Central memory CD4-positive, alpha-beta T cell (primary cell): ENCODE measurements at regions not wholly inside any gene's neighbourhood (a gene's known extent, or its start where the extent isn't known, plus 50 kb on each side); places are given as distances from the start of the nearest gene placed in this dataset.
"Not testable (repeated sequence)": the region's sequence is repeated elsewhere in the genome, so short reads cannot be mapped to it uniquely, and the experiment has no call there.

Experiments used
- DNase-seq: peaks from one replicate; pipeline ENCODE4 v3.0.0; 2022

- no peak for DNase-seq
Measured at GRCh38 chr17:72566671-72567484, 446.1 kb downstream of the SOX9 start.

GRCh38 chr17:72567774-72568173 lies 447.0 kb downstream of the SOX9 start:
- DNase-seq, result no peak

GRCh38 chr17:72569148-72569946 lies 448.5 kb downstream of the SOX9 start:
- no peak for DNase-seq

- DNase-seq, result no peak
Measured at GRCh38 chr17:72571813-72572396, 451.1 kb downstream of the SOX9 start.

GRCh38 chr17:72572604-72573491 lies 452.0 kb downstream of the SOX9 start:
- DNase-seq, result no peak

GRCh38 chr17:72573492-72573801 lies 452.6 kb downstream of the SOX9 start:
- DNase-seq, result not testable (repeated sequence)

GRCh38 chr17:72574675-72575510 lies 454.1 kb downstream of the SOX9 start:
- no peak for DNase-seq

GRCh38 chr17:72575542-72576233 lies 454.9 kb downstream of the SOX9 start:
- DNase-seq, result no peak

- DNase-seq, result no peak
Measured at GRCh38 chr17:72576289-72576759, 455.5 kb downstream of the SOX9 start.

GRCh38 chr17:72578817-72579470 lies 458.1 kb downstream of the SOX9 start:
- no peak for DNase-seq

- DNase-seq, result no peak
Measured at GRCh38 chr17:72579990-72580320, 459.1 kb downstream of the SOX9 start.

- no peak for DNase-seq
Measured at GRCh38 chr17:72580321-72581127, 459.7 kb downstream of the SOX9 start.

GRCh38 chr17:72587156-72587555 lies 466.3 kb downstream of the SOX9 start:
- DNase-seq, result no peak

GRCh38 chr17:72587773-72588511 lies 467.1 kb downstream of the SOX9 start:
- DNase-seq, result no peak

- no peak for DNase-seq
Measured at GRCh38 chr17:72588561-72588960, 467.7 kb downstream of the SOX9 start.

GRCh38 chr17:72588961-72589360 lies 468.1 kb downstream of the SOX9 start:
- no peak for DNase-seq

- no peak for DNase-seq
Measured at GRCh38 chr17:72590382-72590781, 469.6 kb downstream of the SOX9 start.

GRCh38 chr17:72590882-72591281 lies 470.1 kb downstream of the SOX9 start:
- no peak for DNase-seq
